Mesenchymal stem cell (in vitro differentiated cells and primary cell): ENCODE measurements at regions not wholly inside any gene's neighbourhood (a gene's known extent, or its start where the extent isn't known, plus 50 kb on each side); places are given as distances from the start of the nearest gene placed in this dataset.
A peak's percentile ranks its signal among the peaks of the same experiment; 100 is the strongest.

Experiments used
- DNase-seq: peaks from one replicate; pipeline ENCODE4 v3.0.0-alpha.2; 2013
- H2AFZ ChIP-seq: one replicate; pipeline ENCODE4 v1.6.1; 2013; ENCODE audit warnings: low read depth, mild to moderate bottlenecking, control low read depth, inconsistent platforms, low read length, moderate library complexity
- H2AK5ac ChIP-seq: 2 replicates; pipeline ENCODE4 v1.6.1; 2013; ENCODE audit warnings: low read length, moderate library complexity, mild to moderate bottlenecking, inconsistent platforms; ENCODE audit not compliant: severe bottlenecking
- H2BK120ac ChIP-seq: one replicate; pipeline ENCODE4 v1.6.1; 2013; ENCODE audit warnings: low read depth, mild to moderate bottlenecking, inconsistent platforms, low read length, moderate library complexity
- H2BK12ac ChIP-seq, 2 experiments: one replicate each; pipeline ENCODE4 v1.6.1; 2013; ENCODE audit warnings: inconsistent platforms in 2 of 2, low read length in 2 of 2, mild to moderate bottlenecking in 2 of 2, moderate library complexity in 2 of 2, control low read depth in 1 of 2
- H2BK15ac ChIP-seq: one replicate; pipeline ENCODE4 v1.6.1; 2013; ENCODE audit warnings: mild to moderate bottlenecking, low read depth, inconsistent platforms; ENCODE audit not compliant: poor library complexity, severe bottlenecking
- H2BK5ac ChIP-seq: 2 replicates; pipeline ENCODE4 v1.6.1; 2013; ENCODE audit warnings: low read depth, mild to moderate bottlenecking, low read length, control low read depth, inconsistent platforms; ENCODE audit not compliant: poor library complexity, severe bottlenecking
- H3K14ac ChIP-seq, 2 experiments: one replicate each; pipeline ENCODE4 v1.6.1; 2013; ENCODE audit warnings: inconsistent platforms in 2 of 2, low read length in 2 of 2, control low read depth in 1 of 2, mild to moderate bottlenecking in 1 of 2, moderate library complexity in 1 of 2
- H3K18ac ChIP-seq, 2 experiments: one replicate each; pipeline ENCODE4 v1.6.1; 2013; ENCODE audit warnings: inconsistent platforms in 2 of 2, low read length in 2 of 2, control low read depth in 1 of 2, low read depth in 1 of 2, mild to moderate bottlenecking in 1 of 2
- H3K23ac ChIP-seq, 2 experiments: one replicate each; pipeline ENCODE4 v1.6.1; 2013; ENCODE audit warnings: inconsistent platforms in 2 of 2, low read length in 2 of 2, mild to moderate bottlenecking in 2 of 2, moderate library complexity in 2 of 2, control low read depth in 1 of 2
- H3K27ac ChIP-seq: 2 replicates; pipeline ENCODE4 v1.5.1; 2013; ENCODE audit warnings: mild to moderate bottlenecking, moderate library complexity, low read length, control low read depth, inconsistent platforms; ENCODE audit not compliant: poor library complexity, severe bottlenecking
- H3K27me3 ChIP-seq, 2 experiments: 2 replicates each; pipeline versions ENCODE4 v1.6.1 to v1.7.0; 2013; ENCODE audit warnings: low read length in 2 of 2, mild to moderate bottlenecking in 2 of 2, moderate library complexity in 2 of 2, control low read depth in 1 of 2, inconsistent platforms in 1 of 2; ENCODE audit not compliant: control insufficient read depth in 1 of 2, insufficient read depth in 1 of 2
- H3K36me3 ChIP-seq, 2 experiments: 2 replicates each; pipeline versions ENCODE4 v1.6.1 to v1.7.0; 2013; ENCODE audit warnings: low read length in 2 of 2, control low read depth in 1 of 2, inconsistent platforms in 1 of 2, low read depth in 1 of 2, mild to moderate bottlenecking in 1 of 2; ENCODE audit not compliant: insufficient read depth in 2 of 2, control insufficient read depth in 1 of 2
- H3K4ac ChIP-seq, 2 experiments: one replicate each; pipeline ENCODE4 v1.6.1; 2013; ENCODE audit warnings: inconsistent platforms in 2 of 2, low read length in 2 of 2, mild to moderate bottlenecking in 2 of 2, moderate library complexity in 2 of 2, control low read depth in 1 of 2, low read depth in 1 of 2
- H3K4me1 ChIP-seq: 2 replicates; pipeline ENCODE4 v1.6.1; 2013; ENCODE audit warnings: low read depth, low read length, control low read depth; ENCODE audit not compliant: control insufficient read depth, insufficient read depth
- H3K4me2 ChIP-seq: 2 replicates; pipeline ENCODE4 v1.6.1; 2013; ENCODE audit warnings: low read length, mild to moderate bottlenecking, inconsistent platforms; ENCODE audit not compliant: poor library complexity, severe bottlenecking
- H3K4me3 ChIP-seq, 2 experiments: 2 replicates each; pipeline versions ENCODE4 v1.5.1 to v1.7.0; 2013; ENCODE audit warnings: low read length in 2 of 2, mild to moderate bottlenecking in 2 of 2, control low read depth in 1 of 2, low read depth in 1 of 2; ENCODE audit not compliant: insufficient read depth in 1 of 2
- H3K79me1 ChIP-seq: replicated peaks from 2 replicates; pipeline ENCODE4 v1.6.1; 2013; ENCODE audit warnings: mild to moderate bottlenecking, control low read depth, low read length, inconsistent platforms; ENCODE audit not compliant: poor library complexity, severe bottlenecking
- H3K9ac ChIP-seq: 2 replicates; pipeline ENCODE4 v1.7.0; 2013; ENCODE audit warnings: mild to moderate bottlenecking, low read length, moderate library complexity
- H3K9me3 ChIP-seq: 2 replicates; pipeline ENCODE4 v1.7.0; 2013; ENCODE audit warnings: mild to moderate bottlenecking, low read length; ENCODE audit not compliant: control insufficient read depth
- H4K8ac ChIP-seq: one replicate; pipeline ENCODE4 v1.6.1; 2013; ENCODE audit warnings: inconsistent platforms, mild to moderate bottlenecking, low read length, moderate library complexity
- H4K91ac ChIP-seq: one replicate; pipeline ENCODE4 v1.6.1; 2013; ENCODE audit warnings: mild to moderate bottlenecking, low read length, inconsistent platforms
- WGBS: methylation state at CpG from one replicate; pipeline ENCODE4 v1.1.7; 2013; ENCODE audit warnings: mixed read lengths; 5-methylcytosine and 5-hydroxymethylcytosine counted together

GRCh38 chr5:74063346-74063745 is 437.4 kb downstream of the ARHGEF28 start:
- no peak overlapping the region for H3K4ac ChIP-seq
- H4K91ac ChIP-seq: no peak overlapping the region
- no peak overlapping the region for H3K4me3 ChIP-seq
- H3K9ac ChIP-seq: no peak overlapping the region
- no peak overlapping the region for H3K4me2 ChIP-seq
- no peak overlapping the region for H2BK12ac ChIP-seq
- no peak overlapping the region for H4K8ac ChIP-seq
- H2AK5ac ChIP-seq: no peak overlapping the region
- H3K4me1 ChIP-seq: peaks cover 1% of the 10 kb centered on the region
- H3K27me3 ChIP-seq: no peaks in the 10 kb centered on the region
- H3K27ac ChIP-seq: peak overlapping the region; percentile 3
- WGBS: 78% methylated on average over 3 of the region's 4 CpGs
- H2BK120ac ChIP-seq: no peak overlapping the region
- H3K9me3 ChIP-seq: no peaks in the 10 kb centered on the region
- H3K18ac ChIP-seq: peak overlapping the region in 1 of 2 experiments; percentile 48
- no peak for DNase-seq
- H3K23ac ChIP-seq: no peak overlapping the region
- no peak overlapping the region for H2BK5ac ChIP-seq
- H3K14ac ChIP-seq: no peak overlapping the region
- H2BK15ac ChIP-seq: no peak overlapping the region
- no peaks in the 10 kb centered on the region for H3K36me3 ChIP-seq
- no peaks in the 10 kb centered on the region for H3K79me1 ChIP-seq
- H2AFZ ChIP-seq: no peak overlapping the region

GRCh38 chr5:74061292-74061691 is 435.3 kb downstream of the ARHGEF28 start:
- no peak overlapping the region for H3K9ac ChIP-seq
- no peak overlapping the region for H2AFZ ChIP-seq
- peak overlapping the region; percentile 76 for H4K91ac ChIP-seq
- H2BK5ac ChIP-seq: no peak overlapping the region
- H3K27ac ChIP-seq: no peak overlapping the region
- H3K23ac ChIP-seq: no peak overlapping the region
- no peaks in the 10 kb centered on the region for H3K4me1 ChIP-seq
- no peak overlapping the region for H2AK5ac ChIP-seq
- H3K14ac ChIP-seq: peak overlapping the region in 1 of 2 experiments; percentile 68
- 100% methylated on average over 1 of the region's 1 CpG for WGBS
- no peak overlapping the region for H3K4ac ChIP-seq
- H3K4me3 ChIP-seq: no peak overlapping the region
- H3K9me3 ChIP-seq: no peaks in the 10 kb centered on the region
- no peak overlapping the region for H2BK15ac ChIP-seq
- H2BK12ac ChIP-seq: peak overlapping the region in 1 of 2 experiments; percentile 19
- H2BK120ac ChIP-seq: no peak overlapping the region
- H3K27me3 ChIP-seq: no peaks in the 10 kb centered on the region
- peak overlapping the region in 1 of 2 experiments; percentile 40 for H3K18ac ChIP-seq
- H3K4me2 ChIP-seq: no peak overlapping the region
- H3K79me1 ChIP-seq: no peaks in the 10 kb centered on the region
- H3K36me3 ChIP-seq: no peaks in the 10 kb centered on the region
- H4K8ac ChIP-seq: no peak overlapping the region
- DNase-seq: no peak

GRCh38 chr5:74059706-74060105 is 433.7 kb downstream of the ARHGEF28 start:
- H4K91ac ChIP-seq: no peak overlapping the region
- no peak overlapping the region for H2BK5ac ChIP-seq
- H3K9me3 ChIP-seq: no peaks in the 10 kb centered on the region
- H3K4ac ChIP-seq: no peak overlapping the region
- no peak overlapping the region for H3K9ac ChIP-seq
- no peak overlapping the region for H3K23ac ChIP-seq
- no peak overlapping the region for H4K8ac ChIP-seq
- no peak overlapping the region for H3K14ac ChIP-seq
- no peak overlapping the region for H2BK12ac ChIP-seq
- H3K27ac ChIP-seq: no peak overlapping the region
- no peak overlapping the region for H3K4me2 ChIP-seq
- H3K27me3 ChIP-seq: no peaks in the 10 kb centered on the region
- no peak overlapping the region for H2AK5ac ChIP-seq
- WGBS: 78% methylated on average over 1 of the region's 1 CpG
- no peak overlapping the region for H3K4me3 ChIP-seq
- H2BK120ac ChIP-seq: no peak overlapping the region
- H2AFZ ChIP-seq: no peak overlapping the region
- H3K4me1 ChIP-seq: no peaks in the 10 kb centered on the region
- no peaks in the 10 kb centered on the region for H3K36me3 ChIP-seq
- no peak for DNase-seq
- peak overlapping the region; percentile 16 for H2BK15ac ChIP-seq
- H3K18ac ChIP-seq: no peak overlapping the region
- no peaks in the 10 kb centered on the region for H3K79me1 ChIP-seq

- Histone ChIP-seq H3K27me3 (no peaks in the 10 kb centered on the region), H2AFZ (no peak overlapping the region), H3K79me1 (no peaks in the 10 kb centered on the region), H2BK120ac (no peak overlapping the region), H3K4me1 (no peaks in the 10 kb centered on the region), H3K4me3 (no peak overlapping the region), H3K36me3 (no peaks in the 10 kb centered on the region), H3K9ac (no peak overlapping the region), H2BK5ac (no peak overlapping the region), H3K14ac (no peak overlapping the region), H4K8ac (no peak overlapping the region), H3K27ac (no peak overlapping the region), H3K4me2 (no peak overlapping the region), H4K91ac (no peak overlapping the region), H3K9me3 (no peaks in the 10 kb centered on the region), H2AK5ac (no peak overlapping the region), H3K18ac (no peak overlapping the region), H3K23ac (no peak overlapping the region), H2BK12ac (no peak overlapping the region), H2BK15ac (no peak overlapping the region), H3K4ac (no peak overlapping the region)
- peak; percentile 22 for DNase-seq
Measured at GRCh38 chr5:74056789-74057164, 430.8 kb downstream of the ARHGEF28 start.
